ENCODE measurements at regions not wholly inside any gene's neighbourhood (a gene's known extent, or its start where the extent isn't known, plus 50 kb on each side); places are given as distances from the start of the nearest gene placed in this dataset.
"Not testable (repeated sequence)": the region's sequence is repeated elsewhere in the genome, so short reads cannot be mapped to it uniquely, and the experiment has no call there.

GRCh38 chr6:3531481-3531880 is 74.6 kb upstream of the SLC22A23 start:
- no peaks in the 10 kb centered on the region for H3K27me3 ChIP-seq
- no peak overlapping the region for H3K4me3 ChIP-seq
- H3K36me3 ChIP-seq, result no peaks in the 10 kb centered on the region
- no peaks in the 10 kb centered on the region for H3K9me3 ChIP-seq
- DNase-seq, result no peak

GRCh38 chr6:3530515-3530914 is 73.7 kb upstream of the SLC22A23 start:
- no peaks in the 10 kb centered on the region for H3K9me3 ChIP-seq
- H3K4me3 ChIP-seq, result no peak overlapping the region
- H3K27me3 ChIP-seq, result no peaks in the 10 kb centered on the region
- no peak for DNase-seq
- no peaks in the 10 kb centered on the region for H3K36me3 ChIP-seq

DNA sequence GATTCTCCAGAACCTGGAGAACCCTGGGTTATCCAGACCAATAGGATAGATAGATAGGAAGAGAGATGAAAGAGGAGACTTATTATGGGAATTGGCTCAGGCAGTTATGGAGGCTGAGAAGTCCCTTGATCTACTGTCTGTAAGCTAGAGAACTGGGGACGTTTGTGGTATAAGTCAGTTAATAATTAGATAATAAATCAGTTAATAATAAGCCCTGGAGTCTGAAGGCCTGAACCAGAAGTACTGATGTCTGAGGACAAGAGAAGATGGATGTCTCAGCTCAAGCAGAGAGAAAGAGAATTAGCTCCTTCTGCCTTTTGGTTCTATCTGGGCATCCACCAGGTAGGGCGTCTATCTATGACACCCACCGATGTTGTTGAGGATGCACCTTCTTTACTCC is 72.9 kb upstream of the SLC22A23 start:
- H3K27me3 ChIP-seq, result no peaks in the 10 kb centered on the region
- no peak overlapping the region for H3K4me3 ChIP-seq
- H3K9me3 ChIP-seq, result no peaks in the 10 kb centered on the region
- no peaks in the 10 kb centered on the region for H3K36me3 ChIP-seq
- DNase-seq, result no peak

- DNase-seq, result no peak
- Histone ChIP-seq H3K36me3 (no peaks in the 10 kb centered on the region), H3K4me3 (no peak overlapping the region), H3K27me3 (no peaks in the 10 kb centered on the region), H3K9me3 (no peaks in the 10 kb centered on the region)
Measured at GRCh38 chr6:3529232-3529631, 72.4 kb upstream of the SLC22A23 start.

- not testable (repeated sequence) for DNase-seq, H3K36me3 ChIP-seq, H3K9me3 ChIP-seq, H3K4me3 ChIP-seq, H3K27me3 ChIP-seq
Measured at GRCh38 chr6:3528081-3528671, 71.3 kb upstream of the SLC22A23 start.

DNA sequence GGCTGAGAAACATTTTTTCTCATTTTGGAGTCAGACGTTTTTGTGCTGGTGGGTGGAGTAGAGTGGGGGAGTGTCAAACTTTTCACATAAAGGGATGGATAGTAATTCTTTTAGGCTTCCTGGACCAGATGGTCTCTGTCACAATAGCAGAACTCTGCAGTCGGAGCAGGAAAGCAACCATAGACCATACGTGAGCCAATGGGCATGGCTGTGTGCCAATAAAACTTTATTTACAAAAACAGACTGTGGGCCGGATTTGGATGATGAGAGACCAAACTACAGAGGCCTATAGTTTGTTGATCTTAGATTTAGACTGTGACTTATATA is 70.8 kb upstream of the SLC22A23 start:
- Histone ChIP-seq H3K36me3 (no peaks in the 10 kb centered on the region), H3K4me3 (no peak overlapping the region), H3K9me3 (no peaks in the 10 kb centered on the region), H3K27me3 (no peaks in the 10 kb centered on the region)
- DNase-seq, result no peak

DNA sequence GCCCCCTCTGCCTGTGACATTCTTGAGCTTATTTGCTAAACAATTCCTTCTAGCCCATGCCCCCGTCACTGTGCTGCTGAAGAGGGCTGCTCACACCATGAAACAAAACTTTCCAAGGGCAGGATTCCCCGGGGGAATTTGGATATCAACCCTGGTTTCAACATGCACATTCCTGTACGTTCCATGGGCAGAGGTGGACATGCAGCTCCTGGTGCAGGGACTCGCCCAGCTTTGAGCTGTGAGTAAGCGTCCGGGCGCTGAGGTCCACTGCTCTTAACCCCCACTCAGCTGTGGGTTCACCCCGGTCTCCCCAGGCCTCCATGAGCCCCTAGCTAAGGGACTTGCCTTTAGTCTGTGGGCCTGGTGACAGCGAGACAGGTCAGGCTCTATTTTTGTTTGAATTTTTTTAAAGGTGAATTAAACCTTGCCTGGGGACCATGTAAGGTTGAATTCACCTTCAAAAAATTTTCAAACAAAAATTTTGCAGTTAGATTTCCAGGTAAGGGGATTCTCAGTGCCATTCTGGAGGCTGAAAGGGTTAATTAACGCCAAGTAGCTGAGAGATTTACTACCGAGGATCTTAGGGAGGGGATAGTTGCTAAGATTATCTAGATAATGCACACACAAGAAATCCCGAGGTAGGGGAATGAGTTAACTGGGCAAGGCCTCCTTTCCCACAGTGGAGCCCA is 70.3 kb upstream of the SLC22A23 start:
- no peak for DNase-seq
- Histone ChIP-seq H3K36me3 (no peaks in the 10 kb centered on the region), H3K9me3 (no peaks in the 10 kb centered on the region), H3K4me3 (no peak overlapping the region), H3K27me3 (no peaks in the 10 kb centered on the region)

DNA sequence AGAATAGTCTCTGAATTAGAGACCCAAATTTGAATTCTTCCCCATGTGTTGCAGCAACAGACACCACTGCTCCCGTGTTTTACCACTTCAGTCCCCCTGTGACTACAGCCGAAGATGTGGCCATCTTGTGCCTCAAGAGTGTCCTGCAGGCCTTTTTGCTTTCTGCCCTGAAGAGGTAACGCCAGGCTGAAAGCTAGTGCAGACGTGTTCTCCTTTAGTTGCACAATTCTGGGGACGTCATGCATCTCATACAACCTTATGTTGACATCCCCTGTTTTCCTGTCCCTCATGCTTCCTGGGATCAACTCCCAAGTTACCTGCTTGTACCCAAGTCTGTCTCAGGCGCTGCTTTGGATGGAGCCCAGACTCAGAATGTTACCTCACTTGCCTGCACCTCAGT is 69.1 kb upstream of the SLC22A23 start:
- Histone ChIP-seq H3K36me3 (no peaks in the 10 kb centered on the region), H3K4me3 (no peak overlapping the region), H3K9me3 (no peaks in the 10 kb centered on the region), H3K27me3 (no peaks in the 10 kb centered on the region)
- no peak for DNase-seq

DNA sequence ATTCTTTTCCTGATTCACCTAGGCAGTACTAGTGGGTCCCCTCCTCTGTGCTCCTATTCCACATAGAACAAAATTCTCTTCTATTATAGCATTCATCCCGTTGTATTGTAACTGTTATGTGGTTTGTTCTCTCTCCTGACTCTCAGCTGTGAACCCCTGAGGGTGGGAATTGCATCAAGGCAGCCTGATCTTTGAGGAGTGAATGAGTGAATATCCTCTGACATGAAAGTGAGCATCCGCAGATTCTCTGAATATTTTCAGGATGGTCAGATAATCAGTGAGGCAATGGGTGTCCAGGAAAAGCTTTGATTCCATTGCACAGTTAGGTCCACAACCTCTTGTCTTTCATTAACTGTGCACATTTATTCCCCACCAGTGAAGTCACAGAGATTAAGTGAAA is 67.6 kb upstream of the SLC22A23 start:
- no peak for DNase-seq
- H3K27me3 ChIP-seq, result no peaks in the 10 kb centered on the region
- no peaks in the 10 kb centered on the region for H3K36me3 ChIP-seq

DNA sequence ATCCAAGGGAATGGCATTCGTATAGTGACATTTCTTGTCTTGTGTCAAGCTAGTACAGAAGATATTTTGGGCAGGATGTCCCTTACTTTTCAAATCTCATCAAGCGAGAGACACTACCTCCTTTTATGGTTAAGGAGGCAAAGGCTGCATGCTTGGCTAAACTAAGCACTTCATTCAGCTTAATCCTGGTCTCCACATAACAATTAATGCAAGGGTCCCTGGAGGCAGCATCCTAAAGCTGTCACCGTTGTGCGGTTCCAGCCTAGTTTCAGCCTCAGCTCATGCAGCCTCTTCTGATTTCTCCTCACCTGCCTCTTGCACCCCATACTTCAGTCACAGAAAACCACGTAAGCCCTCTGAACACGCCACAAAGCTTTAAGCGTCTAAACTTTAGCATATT is 67.1 kb upstream of the SLC22A23 start:
- Histone ChIP-seq H3K4me3 (no peak overlapping the region), H3K27me3 (no peaks in the 10 kb centered on the region), H3K9me3 (no peaks in the 10 kb centered on the region), H3K36me3 (no peaks in the 10 kb centered on the region)
- no peak for DNase-seq

More for the DNA sequence above, 67.6 kb upstream of the SLC22A23 start:
- H3K4me3 ChIP-seq, result no peak overlapping the region
- no peaks in the 10 kb centered on the region for H3K9me3 ChIP-seq

- H3K9me3 ChIP-seq, result no peaks in the 10 kb centered on the region
- no peaks in the 10 kb centered on the region for H3K36me3 ChIP-seq
- no peak overlapping the region for H3K4me3 ChIP-seq
- no peaks in the 10 kb centered on the region for H3K27me3 ChIP-seq
- DNase-seq, result no peak
Measured at GRCh38 chr6:3523271-3523670, 66.4 kb upstream of the SLC22A23 start.

- no peak for DNase-seq
- H3K9me3 ChIP-seq, result no peaks in the 10 kb centered on the region
- H3K27me3 ChIP-seq, result no peaks in the 10 kb centered on the region
- H3K4me3 ChIP-seq, result no peak overlapping the region
- no peaks in the 10 kb centered on the region for H3K36me3 ChIP-seq
Measured at GRCh38 chr6:3522561-3523260, 65.9 kb upstream of the SLC22A23 start.

DNA sequence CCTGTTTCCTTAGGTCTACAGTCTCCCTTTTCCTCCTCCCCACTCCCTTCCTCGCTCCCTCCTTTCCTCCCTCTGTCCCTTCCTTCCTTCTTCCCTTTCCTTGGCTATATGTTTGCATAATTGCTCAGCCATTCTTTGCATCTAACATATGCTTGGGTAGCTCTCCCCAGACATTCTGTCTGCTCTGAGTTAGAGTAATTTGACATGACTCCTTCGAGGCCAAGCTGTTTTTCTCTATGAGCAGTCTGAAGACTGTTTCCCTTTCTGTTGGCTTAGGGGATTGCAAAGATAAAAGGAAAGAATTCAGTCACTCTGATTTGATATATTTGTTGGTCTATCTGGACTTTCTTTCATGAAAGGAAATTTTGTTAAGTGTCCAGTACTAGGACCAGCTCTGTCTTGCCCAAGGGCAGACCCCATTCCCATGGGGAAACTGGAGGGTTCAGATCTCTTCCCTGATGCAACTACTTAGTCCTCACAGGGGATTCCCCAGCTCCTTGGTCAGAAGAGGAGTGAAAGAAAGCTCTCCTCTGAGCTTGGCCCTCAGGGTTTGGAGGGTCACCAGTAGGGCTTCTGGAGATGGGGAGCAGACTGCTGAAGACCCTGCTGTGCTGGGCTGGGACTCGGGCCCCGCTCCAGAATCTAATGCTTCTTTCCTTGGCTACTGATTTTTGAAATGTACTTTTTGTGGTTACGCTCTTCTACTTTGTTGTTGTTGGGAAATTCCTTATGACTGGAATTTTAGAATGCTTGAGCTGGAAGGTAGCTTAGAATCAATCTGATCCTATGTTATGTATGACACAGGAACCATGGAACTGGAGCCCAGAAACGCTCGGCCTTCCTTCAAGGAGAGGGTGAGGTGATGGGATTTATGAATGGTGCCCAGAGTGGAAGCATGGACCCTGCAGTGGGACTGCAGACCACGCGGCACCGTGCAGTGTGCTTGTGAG is 63.7 kb upstream of the SLC22A23 start:
- no peaks in the 10 kb centered on the region for H3K27me3 ChIP-seq
- no peaks in the 10 kb centered on the region for H3K36me3 ChIP-seq
- no peaks in the 10 kb centered on the region for H3K9me3 ChIP-seq
- H3K4me3 ChIP-seq, result no peak overlapping the region
- no peak for DNase-seq

- no peak overlapping the region for H3K4me3 ChIP-seq
- no peaks in the 10 kb centered on the region for H3K27me3 ChIP-seq
- no peaks in the 10 kb centered on the region for H3K36me3 ChIP-seq
- DNase-seq, result peak; percentile 87
- H3K9me3 ChIP-seq, result no peaks in the 10 kb centered on the region
Measured at GRCh38 chr6:3518356-3519190, 61.7 kb upstream of the SLC22A23 start.

DNA sequence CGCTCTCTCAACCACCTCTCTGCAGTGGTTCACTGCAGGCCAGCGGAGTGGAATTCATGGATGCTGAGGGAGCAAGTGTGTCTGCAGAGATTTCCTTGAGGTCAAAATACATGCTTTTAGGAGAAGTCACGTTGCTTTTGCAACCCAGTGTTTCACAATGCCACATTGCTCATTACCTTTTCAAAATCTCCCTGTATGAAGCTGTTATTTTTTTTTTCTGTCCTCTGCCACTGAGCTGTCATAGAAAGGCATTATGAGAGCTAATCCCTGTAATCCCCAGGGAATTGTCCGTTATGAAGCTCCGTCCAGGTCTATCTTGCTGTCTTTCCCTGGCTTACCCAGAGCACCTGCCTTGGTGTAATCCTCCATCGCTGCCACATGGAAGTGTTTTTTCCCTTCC is 60.5 kb upstream of the SLC22A23 start:
- Histone ChIP-seq H3K9me3 (no peaks in the 10 kb centered on the region), H3K4me3 (no peak overlapping the region), H3K36me3 (no peaks in the 10 kb centered on the region), H3K27me3 (no peaks in the 10 kb centered on the region)
- peak; percentile 6 for DNase-seq

DNA sequence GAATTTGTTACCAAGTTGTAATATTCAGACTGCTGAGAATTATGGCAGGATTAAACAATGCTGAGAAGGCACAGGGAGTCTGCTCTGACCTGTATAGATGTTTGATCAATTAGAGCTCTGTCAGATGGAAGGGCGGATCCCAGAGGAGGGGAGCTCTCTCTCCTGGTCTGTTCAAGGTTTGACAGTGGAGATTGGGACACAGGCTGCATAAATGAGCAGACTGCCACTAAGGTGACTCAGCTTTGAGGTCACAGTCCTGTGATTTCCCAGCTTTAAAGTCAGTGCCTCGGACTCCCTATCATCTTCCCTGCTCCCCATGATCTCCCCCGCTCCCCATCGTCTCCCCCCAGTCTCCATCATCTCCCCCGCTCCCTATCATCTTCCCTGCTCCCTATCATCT is 59.2 kb upstream of the SLC22A23 start:
- Histone ChIP-seq H3K36me3 (no peaks in the 10 kb centered on the region), H3K27me3 (no peaks in the 10 kb centered on the region), H3K4me3 (no peak overlapping the region), H3K9me3 (no peaks in the 10 kb centered on the region)
- DNase-seq, result no peak
